Stomach (tissue), 8 donors: ENCODE measurements at regions not wholly inside any gene's neighbourhood (a gene's known extent, or its start where the extent isn't known, plus 50 kb on each side); places are given as distances from the start of the nearest gene placed in this dataset.

Source experiments
- DNase-seq, 2 donors: peaks; one replicate each; pipeline versions ENCODE4 v3.0.0 to v3.0.0-alpha.2; 2013 to 2019
- H3K27ac ChIP-seq, 5 donors: fragments of 200-600 bp in 4 of 5; sonication (generic) in 4 of 5; one replicate each; pipeline ENCODE4 v1.5.1; 2013 to 2019; ENCODE audit warnings: mild to moderate bottlenecking in 1 of 5, moderate library complexity in 1 of 5
- H3K27me3 ChIP-seq, 3 donors: fragments of 200-600 bp; sonication (generic); one replicate each; pipeline ENCODE4 v1.5.1; 2017 to 2019; ENCODE audit warnings: mixed run types in 1 of 3
- H3K36me3 ChIP-seq, 4 donors: fragments of 200-600 bp; sonication (generic); 1 replicate in 3 of 4; 2 replicates in 1 of 4; pipeline ENCODE4 v1.5.1; 2016 to 2019
- H3K4me1 ChIP-seq, 4 donors: fragments of 200-600 bp; sonication (generic); one replicate each; pipeline ENCODE4 v1.5.1; 2016 to 2019
- H3K4me3 ChIP-seq, 4 donors: fragments of 200-600 bp; sonication (generic) in 3 of 4; one replicate each; pipeline ENCODE4 v1.5.1; 2016 to 2019; ENCODE audit warnings: mild to moderate bottlenecking in 1 of 4
- H3K9me3 ChIP-seq, 4 donors: fragments of 200-600 bp; sonication (generic); one replicate each; pipeline ENCODE4 v1.5.1; 2016 to 2019
- CTCF ChIP-seq, 7 experiments: fragments of 450-650 bp in 4 of 7; fragments of 200-600 bp in 3 of 7; sonication (generic) in 3 of 7; IDR thresholded peaks; one replicate each; pipeline ENCODE4 v1.5.1; 2016 to 2019; ENCODE audit warnings: antibody characterized with exemption in 7 of 7, control low read depth in 2 of 7, mild to moderate bottlenecking in 1 of 7
- EP300 ChIP-seq: sonication (generic); formaldehyde crosslinking; IDR thresholded peaks from one replicate; pipeline ENCODE4 v1.6.1; 2017; ENCODE audit warnings: antibody characterized with exemption
- POLR2A ChIP-seq, 4 donors: fragments of 450-650 bp; IDR thresholded peaks; one replicate each; pipeline ENCODE4 v1.6.1; 2016; ENCODE audit warnings: antibody characterized with exemption in 4 of 4, control low read depth in 2 of 4, mild to moderate bottlenecking in 1 of 4, moderate library complexity in 1 of 4
- POLR2AphosphoS5 ChIP-seq, 3 donors: sonication (generic); formaldehyde crosslinking; IDR thresholded peaks; one replicate each; pipeline ENCODE4 v1.6.1; 2016; ENCODE audit warnings: antibody characterized with exemption in 3 of 3
- WGBS, 5 donors: extraction: QIAGEN DNeasy Blood & Tissue Kit in 3 of 5; methylation state at CpG; one replicate each; pipeline versions ENCODE4 v1.1.5 to v1.1.7; 2013 to 2018; 5-methylcytosine and 5-hydroxymethylcytosine counted together
- intact Hi-C: fragments of 100-400 bp; cut with DNase I; formaldehyde crosslinking; loops from one replicate; pipeline ENCODE4 v1.15.1; 2023; ENCODE audit warnings: low total_unique reads
- small RNA-seq, 4 donors: library from RNA; depleted of rRNA; stranded (forward); fragments of <200 nt; gene quantifications; one replicate each; pipeline ENCODE3, GENCODE V24; 2016
- donor health status: healthy with polysubstance abuse.
- donor health status: Bipolar disorder and iron deficiency.
- donor health status: healthy.

GRCh38 chr1:184330875-184331274 is 56.0 kb upstream of the C1orf21 start:
- no peaks in the 10 kb centered on the region for H3K27me3 ChIP-seq
- intact Hi-C loops: no loop called here
- no peaks in the 10 kb centered on the region for H3K36me3 ChIP-seq
- no peaks in the 10 kb centered on the region for H3K9me3 ChIP-seq
- no peak overlapping the region for H3K4me3 ChIP-seq
- 88 to 96% (median 89%) methylated on average over 4 of the region's 4 CpGs for WGBS, 5 donors
- no peak for DNase-seq
- peak overlapping the region in 1 of 5 donors; percentile 30 for H3K27ac ChIP-seq
- TF ChIP-seq POLR2AphosphoS5 (IDR thresholded peaks at IDR 0.05) (no peak), EP300 (no peak), CTCF (IDR thresholded peaks at IDR 0.05) (no peak), POLR2A (IDR thresholded peaks at IDR 0.05) (no peak)
- peaks cover 0 to 20% (median 8%) of the 10 kb centered on the region in 4 donors for H3K4me1 ChIP-seq

Small RNA genes in the stretch of these regions (small RNA-seq; reads per million reads assigned to genes)
- gene RF00019: 0 reads per million in 4 donors
